Activated CD8-positive, alpha-beta T cell treated with anti-CD3 and anti-CD28 coated beads for 36 hours (primary cell): ENCODE measurements at regions not wholly inside any gene's neighbourhood (a gene's known extent, or its start where the extent isn't known, plus 50 kb on each side); places are given as distances from the start of the nearest gene placed in this dataset.

Source experiments
- ATAC-seq: fragments of 200-7000 bp; cut with Tn5 transposase; one replicate; pipeline ENCODE4 v1.10.0; 2021; ENCODE audit warnings: mild to moderate bottlenecking, moderate library complexity
- CTCF ChIA-PET: fragments of 350-600 bp; sonication (Branson Sonifier 250); formaldehyde crosslinking; loops from one replicate; lab custom pipeline; 2021; ENCODE audit warnings: antibody characterized with exemption; lab: Charles Lee
- POLR2A ChIA-PET: fragments of 350-600 bp; sonication (Branson Sonifier 250); formaldehyde crosslinking; loops from one replicate; lab custom pipeline; 2021; ENCODE audit warnings: antibody characterized with exemption; lab: Charles Lee
- DNase-seq: peaks from one replicate; pipeline ENCODE4 v3.0.0-alpha.2; 2020
- H3K27ac Mint-ChIP-seq: one replicate; pipeline ENCODE4 v1.8.0; 2021; ENCODE audit warnings: mild to moderate bottlenecking, mixed read lengths
- H3K27me3 Mint-ChIP-seq: one replicate; pipeline ENCODE4 v1.8.0; 2021; ENCODE audit warnings: mixed read lengths
- H3K36me3 Mint-ChIP-seq: one replicate; pipeline ENCODE4 v1.8.0; 2021; ENCODE audit warnings: low read depth, mixed read lengths
- H3K4me1 Mint-ChIP-seq: one replicate; pipeline ENCODE4 v1.8.0; 2021; ENCODE audit warnings: low read depth, mixed read lengths
- H3K4me3 Mint-ChIP-seq: one replicate; pipeline ENCODE4 v1.8.0; 2021; ENCODE audit warnings: mild to moderate bottlenecking, moderate library complexity, mixed read lengths
- H3K9me3 Mint-ChIP-seq: one replicate; pipeline ENCODE4 v1.8.0; 2021; ENCODE audit warnings: mixed read lengths
- CTCF ChIP-seq: fragments of 200-600 bp; IDR thresholded peaks from one replicate; pipeline ENCODE4 v1.8.0; 2022; ENCODE audit warnings: antibody characterized with exemption, mild to moderate bottlenecking
- intact Hi-C: fragments of 100-400 bp; cut with micrococcal nuclease; formaldehyde crosslinking; loops from one replicate; pipeline ENCODE4 v1.10.0; 2022

GRCh38 chr12:97763113-97763512, 300.5 kb downstream of the RMST start:
- Mint-ChIP-seq H3K4me1 (no peaks in the 10 kb centered on the region), H3K27ac (no peak overlapping the region), H3K36me3 (no peaks in the 10 kb centered on the region), H3K9me3 (peaks cover 2% of the 10 kb centered on the region), H3K27me3 (no peaks in the 10 kb centered on the region), H3K4me3 (no peak overlapping the region)
- POLR2A ChIA-PET = no interaction called here
- no peak for DNase-seq
- no peak for TF ChIP-seq CTCF
- intact Hi-C loops = no loop called here
- CTCF ChIA-PET = no interaction called here
- ATAC-seq = no peak

- Mint-ChIP-seq H3K27ac (no peak overlapping the region), H3K4me3 (no peak overlapping the region), H3K4me1 (no peaks in the 10 kb centered on the region), H3K9me3 (no peaks in the 10 kb centered on the region), H3K27me3 (no peaks in the 10 kb centered on the region), H3K36me3 (no peaks in the 10 kb centered on the region)
- DNase-seq (no peak), ATAC-seq (no peak)
- intact Hi-C loops = no loop called here
- no peak for TF ChIP-seq CTCF
- POLR2A ChIA-PET = no interaction called here
- CTCF ChIA-PET = no interaction called here
Observed at GRCh38 chr12:97764700-97765099, 302.1 kb downstream of the RMST start.

GRCh38 chr12:97767347-97767746, 304.7 kb downstream of the RMST start:
- DNase-seq = no peak
- no peak for ATAC-seq
- no peak overlapping the region for H3K4me3 Mint-ChIP-seq
- H3K27ac Mint-ChIP-seq = no peak overlapping the region
- no peaks in the 10 kb centered on the region for H3K4me1 Mint-ChIP-seq
- H3K36me3 Mint-ChIP-seq = no peaks in the 10 kb centered on the region
- H3K27me3 Mint-ChIP-seq = no peaks in the 10 kb centered on the region
- no peak for TF ChIP-seq CTCF
- no peaks in the 10 kb centered on the region for H3K9me3 Mint-ChIP-seq
- intact Hi-C loops = no loop called here
- CTCF ChIA-PET = no interaction called here
- POLR2A ChIA-PET = no interaction called here

- CTCF ChIA-PET = no interaction called here
Observed at GRCh38 chr12:97778111-97778510, 315.5 kb downstream of the RMST start.

GRCh38 chr12:97781342-97781741, 318.7 kb downstream of the RMST start:
- Mint-ChIP-seq H3K4me3 (no peak overlapping the region), H3K9me3 (peaks cover 3% of the 10 kb centered on the region), H3K36me3 (no peaks in the 10 kb centered on the region), H3K27me3 (no peaks in the 10 kb centered on the region), H3K27ac (no peak overlapping the region), H3K4me1 (no peaks in the 10 kb centered on the region)
- ATAC-seq (no peak), DNase-seq (no peak)
- TF ChIP-seq CTCF = no peak
- POLR2A ChIA-PET = no interaction called here
- CTCF ChIA-PET = no interaction called here
- intact Hi-C loops = no loop called here

More at GRCh38 chr12:97778111-97778510, 315.5 kb downstream of the RMST start:
- intact Hi-C loops = no loop called here
- Mint-ChIP-seq H3K27ac (no peak overlapping the region), H3K27me3 (no peaks in the 10 kb centered on the region), H3K4me3 (no peak overlapping the region), H3K9me3 (peaks cover 3% of the 10 kb centered on the region), H3K4me1 (no peaks in the 10 kb centered on the region), H3K36me3 (no peaks in the 10 kb centered on the region)
- POLR2A ChIA-PET = no interaction called here
- DNase-seq = no peak
- ATAC-seq = no peak
- TF ChIP-seq CTCF = no peak
